ENCODE measurements at regions not wholly inside any gene's neighbourhood (a gene's known extent, or its start where the extent isn't known, plus 50 kb on each side); places are given as distances from the start of the nearest gene placed in this dataset.
"Not testable (repeated sequence)": the region's sequence is repeated elsewhere in the genome, so short reads cannot be mapped to it uniquely, and the experiment has no call there.

DNA sequence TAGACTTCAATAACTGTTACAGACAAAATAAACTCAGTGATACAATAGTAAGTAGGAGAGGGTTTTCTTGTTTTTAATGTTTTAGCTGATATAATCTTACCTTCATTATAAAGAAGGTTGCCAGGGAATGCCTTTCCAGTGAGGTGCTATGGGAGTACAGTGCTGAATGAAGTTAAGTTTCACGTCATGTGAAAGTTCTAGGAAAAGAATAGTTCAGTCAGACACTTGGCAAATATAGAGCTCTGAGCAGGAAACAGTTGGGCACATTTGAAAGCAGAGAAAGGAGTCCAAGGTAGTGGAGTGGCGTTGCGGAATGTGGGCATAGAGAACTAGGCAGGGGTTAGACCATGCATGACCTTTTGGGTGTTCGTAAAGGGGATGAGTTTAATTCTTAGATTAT, 88.6 kb upstream of the DCN start:
- intact Hi-C loops (cut with DNase I) = no loop called here
- ATAC-seq (peak in 1 of 2 donors; percentile 47), DNase-seq (no peak)

DNA sequence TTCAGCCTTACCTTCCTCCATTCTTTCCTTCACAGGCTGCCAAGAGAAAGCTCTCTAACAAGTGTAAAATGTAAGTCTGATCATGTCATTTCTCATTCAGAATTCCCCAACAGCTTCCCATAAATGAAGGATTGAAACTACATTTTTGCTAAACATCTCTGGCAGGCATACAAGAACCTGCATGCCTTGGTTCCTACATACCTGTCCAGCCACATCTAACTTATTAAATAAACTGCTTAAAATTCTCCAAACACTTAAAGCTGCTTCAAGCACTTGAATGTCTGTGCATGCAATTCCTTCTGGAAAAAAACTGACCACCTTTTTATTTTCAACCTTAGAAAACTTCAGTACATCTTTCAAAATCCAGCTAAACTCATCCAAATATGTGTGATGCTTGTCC, 84.4 kb upstream of the DCN start:
- ATAC-seq (no peak), DNase-seq (no peak)
- intact Hi-C loops (cut with DNase I) = no loop called here

DNA sequence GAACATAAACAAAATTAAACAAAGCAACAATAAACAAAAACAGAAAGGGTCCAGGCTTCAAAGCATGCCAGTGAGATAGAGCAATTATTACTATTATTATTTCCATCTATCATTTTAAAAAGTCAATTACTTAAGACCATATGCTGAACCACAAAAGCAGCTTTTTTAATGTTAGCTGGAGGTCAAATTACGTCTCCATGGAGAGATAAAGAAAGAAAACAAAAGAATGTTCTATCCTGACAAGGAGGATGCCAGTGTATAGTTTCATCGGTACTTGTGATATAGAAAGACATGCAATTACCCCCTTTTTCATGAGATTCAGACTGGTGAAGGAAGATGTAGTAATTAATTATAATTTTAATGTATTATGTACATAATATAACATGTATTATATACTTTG, 81.6 kb upstream of the DCN start:
- no peak for DNase-seq
- intact Hi-C loops (cut with DNase I) = no loop called here
- no peak for ATAC-seq

DNA sequence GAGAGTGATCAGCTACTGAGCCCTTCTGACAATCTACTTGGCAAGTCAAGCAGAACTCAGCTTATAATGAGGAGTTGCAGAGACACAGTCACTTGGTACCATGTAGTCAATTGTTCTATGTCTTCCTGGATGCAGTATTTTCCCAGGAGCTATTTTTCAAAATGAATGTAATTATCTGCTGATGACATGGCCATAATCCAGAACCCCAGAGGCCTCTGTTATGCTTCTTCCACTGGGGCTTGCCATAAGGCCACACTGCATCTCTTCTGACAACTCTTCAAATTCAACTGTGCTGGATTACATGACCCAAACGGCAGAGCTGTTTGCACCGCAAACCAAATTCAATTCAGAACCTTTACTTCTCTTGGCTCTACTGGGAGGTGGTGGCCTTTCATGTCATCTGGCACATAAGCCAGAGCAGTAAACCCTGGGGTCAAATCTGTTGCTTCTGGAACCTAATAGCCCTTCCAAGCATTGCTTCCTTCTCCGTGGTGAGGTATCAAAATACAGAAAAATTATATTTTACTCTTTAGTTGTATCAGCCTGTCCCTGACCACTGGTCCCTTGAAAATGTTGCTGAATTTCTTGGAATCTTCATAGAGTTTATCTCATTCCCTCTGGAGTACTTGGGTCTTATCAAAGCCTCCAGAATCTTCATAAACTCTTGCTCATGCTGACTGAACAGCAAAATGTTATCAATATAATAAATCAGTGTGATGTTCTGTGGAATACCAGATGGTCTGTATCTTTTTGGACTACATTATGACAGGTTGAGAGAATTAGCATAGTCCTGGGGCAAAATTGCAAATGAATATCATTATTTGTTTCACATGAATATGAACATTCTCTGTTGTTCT, 79.4 kb upstream of the DCN start:
- intact Hi-C loops (cut with DNase I) = no loop called here

DNA sequence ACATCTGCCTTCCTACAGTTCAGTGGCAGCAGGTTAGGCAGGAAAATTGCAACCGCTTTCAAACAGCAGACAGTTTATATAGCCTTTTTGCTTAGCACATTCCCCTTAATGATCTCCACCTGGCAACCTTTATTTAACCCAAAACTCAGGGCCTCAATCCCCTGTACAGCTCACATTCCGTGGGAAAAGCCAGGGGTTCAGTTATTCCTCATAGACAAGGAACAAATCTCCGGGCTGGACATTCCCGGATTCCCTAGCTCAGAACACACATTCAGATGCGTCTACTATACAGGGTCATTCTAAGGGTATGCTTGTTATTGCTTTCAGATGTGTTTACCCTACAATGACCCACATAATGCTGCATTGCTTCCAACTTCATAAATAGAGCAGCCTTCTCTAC, 73.8 kb upstream of the DCN start:
- DNase-seq (no peak), ATAC-seq (no peak)
- intact Hi-C loops (cut with DNase I) = no loop called here

More for the DNA sequence above, 79.4 kb upstream of the DCN start:
- ATAC-seq (no peak), DNase-seq (no peak)

DNA sequence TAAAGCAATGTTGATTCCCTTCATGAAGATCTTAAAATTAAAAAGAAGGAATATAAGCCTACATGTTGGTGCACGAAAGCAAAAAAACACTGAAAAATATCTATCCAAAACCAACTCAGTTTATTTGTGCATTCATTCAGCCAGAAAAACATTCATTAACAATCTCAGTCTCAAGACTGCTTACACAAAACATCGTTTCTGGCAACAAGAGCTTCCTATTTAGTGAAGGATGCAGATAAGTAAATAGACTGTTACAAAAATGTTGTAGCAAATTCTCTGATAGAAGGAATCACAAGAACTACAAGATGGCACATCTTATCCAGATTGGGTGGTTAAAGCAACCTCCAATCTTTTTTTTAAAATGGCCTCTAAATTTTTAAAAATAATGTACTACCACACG, 69.7 kb upstream of the DCN start:
- intact Hi-C loops (cut with DNase I) = no loop called here
- ATAC-seq = no peak
- DNase-seq = no peak

DNA sequence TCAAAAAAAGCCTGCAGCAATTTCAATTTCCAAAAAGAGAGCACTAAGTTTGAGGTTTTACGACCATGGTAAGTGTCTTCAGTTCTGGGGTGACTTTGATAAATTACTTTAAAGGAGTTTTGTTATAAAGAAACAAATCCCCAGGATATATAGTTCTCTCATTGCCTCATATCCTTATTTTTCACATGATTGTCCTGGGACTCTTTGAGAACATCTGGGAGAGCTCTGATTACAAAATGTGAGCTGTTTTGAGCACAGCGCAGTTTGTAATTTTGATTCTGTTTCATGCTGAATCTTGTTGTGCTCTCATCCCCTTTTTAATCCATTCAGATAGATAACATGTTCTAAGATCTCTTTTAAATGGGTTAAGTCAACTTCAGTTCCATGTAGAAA, 67.7 kb upstream of the DCN start:
- intact Hi-C loops (cut with DNase I) = no loop called here
- no peak for DNase-seq
- ATAC-seq = peak; percentile 47 to 52

DNA sequence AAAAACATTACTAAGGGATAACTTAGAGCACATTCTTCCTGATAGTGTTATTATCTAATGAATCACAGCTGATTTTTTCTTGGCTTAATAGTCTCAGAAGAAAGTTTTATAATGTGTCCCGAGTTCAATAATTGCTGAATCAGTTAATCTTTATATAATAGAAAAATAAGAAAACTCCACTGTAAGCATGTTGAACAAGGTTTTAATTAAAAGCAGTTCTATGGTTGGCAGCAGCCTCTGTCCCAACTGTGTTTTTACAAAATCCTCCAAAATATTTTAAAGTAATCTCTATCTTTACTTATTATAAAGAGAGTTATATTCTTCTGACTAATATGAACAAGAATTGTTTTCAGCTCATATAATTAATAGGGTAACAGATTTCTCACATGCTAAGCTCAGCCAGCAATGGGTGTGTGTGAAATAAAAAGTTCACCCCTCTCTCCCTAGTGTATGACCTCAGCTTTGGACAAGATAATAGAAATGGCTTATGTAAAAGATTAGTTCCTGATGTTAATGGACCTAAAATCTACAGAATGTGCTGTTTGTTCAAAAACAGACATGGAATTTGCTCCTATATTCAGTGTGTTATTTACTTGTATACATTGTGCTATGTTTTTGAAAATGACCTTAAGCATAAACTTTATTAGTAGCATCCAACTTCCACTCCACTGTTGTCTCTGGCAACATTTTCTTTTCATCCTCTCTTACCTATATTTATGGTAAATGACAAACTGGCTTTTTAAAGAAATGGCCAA, 67.1 kb upstream of the DCN start:
- intact Hi-C loops (cut with DNase I) = no loop called here
- ATAC-seq (peak in 1 of 2 donors; percentile 76), DNase-seq (no peak)

DNA sequence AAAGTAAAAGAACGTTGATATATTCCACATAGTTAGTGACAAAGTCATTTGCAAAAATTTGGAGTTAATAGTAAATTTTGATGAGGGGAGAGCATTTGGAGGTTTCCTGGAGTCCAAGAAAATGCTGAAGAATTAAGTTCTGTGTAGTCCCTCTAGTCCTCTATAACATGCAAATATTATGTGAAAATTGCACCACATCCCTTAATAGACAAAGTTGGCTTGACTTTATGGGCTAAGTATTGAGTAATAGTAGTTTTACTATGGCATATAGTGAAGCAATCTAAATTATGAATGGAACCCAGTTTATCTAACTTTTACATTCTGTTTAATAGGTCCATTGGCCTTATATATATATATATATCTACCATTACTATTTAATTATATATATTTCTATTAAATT, 66.4 kb upstream of the DCN start:
- no peak for DNase-seq
- ATAC-seq = no peak
- intact Hi-C loops (cut with DNase I) = no loop called here

DNA sequence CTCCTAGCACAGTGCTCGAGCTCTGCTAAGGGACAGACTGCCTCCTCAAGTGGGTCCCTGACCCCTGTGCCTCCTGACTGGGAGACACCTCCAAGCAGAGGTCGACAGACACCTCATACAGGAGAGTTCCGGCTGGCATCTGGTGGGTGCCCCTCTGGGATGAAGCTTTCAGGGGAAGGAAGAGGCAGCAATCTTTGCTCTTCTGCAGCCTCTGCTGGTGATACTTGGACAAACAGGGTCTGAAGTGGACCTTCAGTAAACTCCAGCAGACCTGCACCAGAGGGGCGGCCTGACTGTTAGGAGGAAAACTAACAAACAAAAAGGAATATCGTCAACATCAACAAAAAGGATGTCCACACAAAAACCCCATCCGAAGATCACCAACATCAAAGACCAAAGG, 60.6 kb upstream of the DCN start:
- DNase-seq; intact Hi-C loops (cut with DNase I); ATAC-seq: not testable (repeated sequence)

DNA sequence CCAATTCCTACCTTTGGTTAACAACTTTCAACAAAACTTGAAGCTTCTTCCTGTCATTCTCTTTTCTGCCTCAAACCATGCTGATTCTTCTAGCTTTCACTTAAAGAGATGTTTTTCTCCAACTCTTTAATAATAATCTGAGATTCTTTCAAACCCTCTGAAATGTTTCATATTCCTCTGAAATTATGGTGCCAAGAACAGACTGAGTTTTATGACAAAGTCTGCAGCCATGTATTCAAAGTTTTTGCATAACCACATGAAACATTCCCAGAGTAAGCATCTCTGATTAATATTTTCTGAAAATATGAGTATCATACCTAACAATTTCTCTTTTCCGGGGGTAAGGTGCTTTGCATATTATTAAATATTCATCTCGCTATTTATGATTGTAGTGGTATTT, 59.1 kb upstream of the DCN start:
- intact Hi-C loops (cut with DNase I) = no loop called here
- no peak for ATAC-seq
- no peak for DNase-seq

DNA sequence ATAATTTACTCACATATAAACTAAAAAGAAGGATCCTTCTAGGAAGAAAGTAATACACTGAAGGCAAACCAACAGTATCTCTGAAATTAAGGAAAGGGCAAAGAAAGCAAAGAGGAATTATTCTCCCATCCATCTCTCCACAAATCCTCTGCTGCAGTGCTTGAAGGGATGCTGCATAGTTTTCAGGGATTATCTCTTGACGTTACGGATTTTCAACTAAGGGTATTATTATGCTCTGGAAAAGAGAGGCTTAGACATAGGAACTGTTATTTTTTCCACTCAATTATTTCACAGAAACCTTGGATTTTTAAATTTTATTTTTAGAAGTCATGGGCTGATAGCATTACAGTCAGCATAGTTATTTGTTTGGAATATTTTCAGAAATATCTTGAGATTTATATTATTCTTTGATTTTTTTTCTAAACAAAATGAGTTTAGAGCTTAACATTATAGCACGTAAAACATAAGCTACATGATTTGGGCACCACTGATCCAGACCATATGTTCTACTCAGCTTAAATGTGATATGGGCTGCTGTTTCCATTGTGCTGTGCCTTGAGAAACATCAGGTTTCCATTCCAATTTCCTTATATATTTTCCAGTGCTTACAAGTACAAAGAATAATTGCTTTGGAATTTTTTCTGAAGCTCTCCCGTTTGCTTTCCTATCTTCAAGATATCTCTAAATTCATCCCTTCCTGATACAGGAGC, 57.9 kb upstream of the DCN start:
- ATAC-seq (no peak), DNase-seq (no peak)
- intact Hi-C loops (cut with DNase I) = no loop called here

DNA sequence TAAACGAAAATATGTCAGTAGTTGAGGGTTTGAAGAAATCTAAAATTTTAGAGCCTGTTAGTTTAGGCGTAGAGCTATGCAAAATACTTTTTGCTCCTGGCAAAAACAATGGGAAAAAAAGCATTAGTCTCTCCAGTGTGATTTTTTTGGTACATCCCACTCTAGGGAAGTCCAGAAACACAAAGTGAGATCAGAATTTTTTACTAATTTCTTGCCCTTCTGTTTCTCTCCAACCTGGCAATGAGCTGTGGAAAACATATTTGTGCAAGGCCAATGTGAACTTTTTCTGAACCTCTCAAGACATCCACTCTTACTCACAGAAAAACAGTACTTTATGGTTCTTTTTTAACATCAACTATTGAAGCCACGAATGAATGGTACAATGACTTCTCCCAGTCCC, 56.9 kb upstream of the DCN start:
- ATAC-seq (peak; percentile 63 to 65), DNase-seq (no peak)
- intact Hi-C loops (cut with DNase I) = no loop called here
